ENCODE measurements at regions not wholly inside any gene's neighbourhood (a gene's known extent, or its start where the extent isn't known, plus 50 kb on each side); places are given as distances from the start of the nearest gene placed in this dataset.
"Not testable (repeated sequence)": the region's sequence is repeated elsewhere in the genome, so short reads cannot be mapped to it uniquely, and the experiment has no call there.

GRCh38 chr3:178117641-178118040 is 418.6 kb upstream of the KCNMB2 start:
- no peak for DNase-seq
- H3K4me3 Mint-ChIP-seq: no peak overlapping the region
- H3K27ac Mint-ChIP-seq: no peak overlapping the region
- no peak overlapping the region for H3K27ac ChIP-seq (ENCODE audit: low read depth in 1 of 2, low read length in 2 of 2)
- no peaks in the 10 kb centered on the region for H3K36me3 Mint-ChIP-seq (ENCODE audit: low read depth)
- H3K4me3 ChIP-seq (ENCODE audit: low read length): no peak overlapping the region
- H3K9me3 ChIP-seq (ENCODE audit: control insufficient read depth in 1 of 2, insufficient read depth in 1 of 2, low read length in 2 of 2): peaks cover 0 to 3% of the 10 kb centered on the region in 2 experiments
- no peaks in the 10 kb centered on the region for H3K36me3 ChIP-seq (ENCODE audit: insufficient read depth, low read length)
- no peaks in the 10 kb centered on the region for H3K27me3 ChIP-seq (ENCODE audit: control insufficient read depth in 1 of 2, insufficient read depth in 2 of 2, low read length in 2 of 2)
- peaks cover 5% of the 10 kb centered on the region for H3K9me3 Mint-ChIP-seq
- intact Hi-C loops (cut with DNase I, micrococcal nuclease): no loop called here
- no peaks in the 10 kb centered on the region for H3K4me1 ChIP-seq (ENCODE audit: insufficient read depth, low read length)
- TF ChIP-seq CTCF (IDR thresholded peaks at IDR 0.05): no peak
- no peaks in the 10 kb centered on the region for H3K27me3 Mint-ChIP-seq
- no peaks in the 10 kb centered on the region for H3K4me1 Mint-ChIP-seq (ENCODE audit: low read depth)
- no peak for ATAC-seq (ENCODE audit: poor library complexity)
- CTCF ChIA-PET: no interaction called here
- POLR2A ChIA-PET: no interaction called here

- DNase-seq; H3K27ac Mint-ChIP-seq; H3K4me3 ChIP-seq (ENCODE audit: low read length); H3K27me3 ChIP-seq (ENCODE audit: control insufficient read depth in 1 of 2, insufficient read depth in 2 of 2, low read length in 2 of 2); CTCF ChIA-PET; H3K27ac ChIP-seq (ENCODE audit: low read depth in 1 of 2, low read length in 2 of 2); H3K4me3 Mint-ChIP-seq; H3K9me3 ChIP-seq (ENCODE audit: control insufficient read depth in 1 of 2, insufficient read depth in 1 of 2, low read length in 2 of 2); POLR2A ChIA-PET; H3K36me3 ChIP-seq (ENCODE audit: insufficient read depth, low read length); H3K9me3 Mint-ChIP-seq; H3K4me1 ChIP-seq (ENCODE audit: insufficient read depth, low read length); ATAC-seq (ENCODE audit: poor library complexity); intact Hi-C loops (cut with DNase I, micrococcal nuclease); H3K27me3 Mint-ChIP-seq; H3K4me1 Mint-ChIP-seq (ENCODE audit: low read depth); H3K36me3 Mint-ChIP-seq (ENCODE audit: low read depth): not testable (repeated sequence)
These were observed 416.5 kb upstream of the KCNMB2 start for GRCh38 chr3:178119608-178120295.

- Mint-ChIP-seq H3K9me3 (peaks cover 4% of the 10 kb centered on the region), H3K27ac (no peak overlapping the region), H3K4me1 (ENCODE audit: low read depth) (no peaks in the 10 kb centered on the region), H3K36me3 (ENCODE audit: low read depth) (no peaks in the 10 kb centered on the region), H3K27me3 (no peaks in the 10 kb centered on the region), H3K4me3 (no peak overlapping the region)
- ATAC-seq (ENCODE audit: poor library complexity) (no peak), DNase-seq (no peak)
- Histone ChIP-seq H3K4me3 (ENCODE audit: low read length) (no peak overlapping the region), H3K9me3 (ENCODE audit: control insufficient read depth in 1 of 2, insufficient read depth in 1 of 2, low read length in 2 of 2) (no peaks in the 10 kb centered on the region), H3K4me1 (ENCODE audit: insufficient read depth, low read length) (no peaks in the 10 kb centered on the region), H3K36me3 (ENCODE audit: insufficient read depth, low read length) (no peaks in the 10 kb centered on the region), H3K27me3 (ENCODE audit: control insufficient read depth in 1 of 2, insufficient read depth in 2 of 2, low read length in 2 of 2) (no peaks in the 10 kb centered on the region), H3K27ac (ENCODE audit: low read depth in 1 of 2, low read length in 2 of 2) (no peak overlapping the region)
- intact Hi-C loops (cut with DNase I, micrococcal nuclease): no loop called here
- CTCF ChIA-PET: no interaction called here
- POLR2A ChIA-PET: no interaction called here
- no peak for TF ChIP-seq CTCF (IDR thresholded peaks at IDR 0.05)
These were observed 415.9 kb upstream of the KCNMB2 start for GRCh38 chr3:178120367-178120766.

GRCh38 chr3:178126686-178127085 is 409.6 kb upstream of the KCNMB2 start:
- H3K27me3 Mint-ChIP-seq: no peaks in the 10 kb centered on the region
- H3K27ac Mint-ChIP-seq: no peak overlapping the region
- ATAC-seq (ENCODE audit: poor library complexity) (no peak), DNase-seq (no peak)
- TF ChIP-seq CTCF (IDR thresholded peaks at IDR 0.05): no peak
- Histone ChIP-seq H3K27me3 (ENCODE audit: control insufficient read depth in 1 of 2, insufficient read depth in 2 of 2, low read length in 2 of 2) (no peaks in the 10 kb centered on the region), H3K9me3 (ENCODE audit: control insufficient read depth in 1 of 2, insufficient read depth in 1 of 2, low read length in 2 of 2) (no peaks in the 10 kb centered on the region), H3K36me3 (ENCODE audit: insufficient read depth, low read length) (no peaks in the 10 kb centered on the region), H3K27ac (ENCODE audit: low read depth in 1 of 2, low read length in 2 of 2) (no peak overlapping the region), H3K4me1 (ENCODE audit: insufficient read depth, low read length) (no peaks in the 10 kb centered on the region), H3K4me3 (ENCODE audit: low read length) (no peak overlapping the region)
- POLR2A ChIA-PET: no interaction called here
- no peaks in the 10 kb centered on the region for H3K4me1 Mint-ChIP-seq (ENCODE audit: low read depth)
- H3K36me3 Mint-ChIP-seq (ENCODE audit: low read depth): no peaks in the 10 kb centered on the region
- no peaks in the 10 kb centered on the region for H3K9me3 Mint-ChIP-seq
- CTCF ChIA-PET: no interaction called here
- H3K4me3 Mint-ChIP-seq: no peak overlapping the region
- intact Hi-C loops (cut with DNase I, micrococcal nuclease): no loop called here
